Prostate gland (tissue), 2 donors: ENCODE measurements at regions not wholly inside any gene's neighbourhood (a gene's known extent, or its start where the extent isn't known, plus 50 kb on each side); places are given as distances from the start of the nearest gene placed in this dataset.

ENCODE experiments used
- DNase-seq: peaks from one replicate; pipeline ENCODE4 v3.0.0-alpha.2; 2019; ENCODE audit warnings: low spot score
- H3K27ac ChIP-seq, 2 donors: fragments of 200-600 bp; sonication (generic); 2 replicates each; pipeline ENCODE4 v1.5.1; 2017 to 2019
- H3K27me3 ChIP-seq: fragments of 200-600 bp; sonication (generic); replicated peaks from 2 replicates; pipeline ENCODE4 v1.5.1; 2019; ENCODE audit not compliant: insufficient read depth
- H3K36me3 ChIP-seq, 2 donors: fragments of 200-600 bp; sonication (generic); 1 replicate in 1 of 2; 2 replicates in 1 of 2; pipeline versions ENCODE4 v1.5.1 to v1.8.1; 2017 to 2019
- H3K4me1 ChIP-seq: fragments of 200-600 bp; sonication (generic); replicated peaks from 2 replicates; pipeline ENCODE4 v1.5.1; 2019
- H3K4me3 ChIP-seq, 2 donors: fragments of 200-600 bp; sonication (generic); 2 replicates each; pipeline ENCODE4 v1.5.1; 2017 to 2019
- H3K9me3 ChIP-seq: fragments of 200-600 bp; sonication (generic); 2 replicates; pipeline ENCODE4 v1.5.1; 2017
- POLR2A ChIP-seq: fragments of 450-650 bp; IDR thresholded peaks from one replicate; pipeline ENCODE4 v1.6.1; 2016; ENCODE audit warnings: antibody characterized with exemption, mild to moderate bottlenecking
- POLR2AphosphoS5 ChIP-seq: sonication (generic); formaldehyde crosslinking; IDR thresholded peaks from one replicate; pipeline ENCODE4 v1.6.1; 2017; ENCODE audit warnings: antibody characterized with exemption
- WGBS: methylation state at CpG from one replicate; pipeline ENCODE4 v1.1.5; 2018; 5-methylcytosine and 5-hydroxymethylcytosine counted together
- intact Hi-C: fragments of 100-400 bp; cut with DNase I; formaldehyde crosslinking; loops from one replicate; pipeline ENCODE4 v1.14.2; 2022
- TF ChIP-seq, protein P1 (sequence below), 4 experiments: fragments of 200-600 bp in 2 of 4; fragments of 450-650 bp in 2 of 4; sonication (generic) in 2 of 4; IDR thresholded peaks; 1 replicate in 3 of 4; 2 replicates in 1 of 4; pipeline ENCODE4 v1.5.1; 2016 to 2019; ENCODE audit warnings: antibody characterized with exemption in 4 of 4, mild to moderate bottlenecking in 2 of 4, moderate library complexity in 2 of 4

DNA sequence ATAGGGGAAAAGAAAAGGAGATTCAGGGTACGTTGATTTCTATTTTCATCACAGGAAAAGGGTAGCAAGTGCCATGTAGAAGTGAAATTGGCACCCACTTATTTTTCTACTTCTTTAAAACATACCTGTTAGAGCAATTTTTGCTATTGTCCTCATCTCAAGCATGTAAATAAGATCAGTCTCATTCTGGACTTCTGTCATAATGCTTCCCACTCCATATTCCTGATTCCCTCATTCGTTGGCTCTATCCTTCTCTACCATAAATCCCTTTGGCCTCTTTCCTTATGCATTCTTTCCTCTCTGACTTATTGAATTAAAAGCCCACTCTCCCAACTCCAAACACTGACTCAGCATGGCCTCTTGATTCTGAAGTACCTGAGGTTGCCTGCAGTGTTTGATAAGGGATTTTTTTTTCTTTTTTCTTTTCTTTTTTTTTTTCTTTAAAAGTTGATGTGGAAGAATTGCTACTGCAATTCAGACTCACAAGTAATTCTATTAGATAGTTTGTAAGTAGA is 465.7 kb downstream of the SLITRK6 start:
- no peaks in the 10 kb centered on the region for H3K9me3 ChIP-seq
- WGBS: 50% methylated on average over 2 of the region's 2 CpGs
- H3K36me3 ChIP-seq: no peaks in the 10 kb centered on the region
- H3K4me1 ChIP-seq: no peaks in the 10 kb centered on the region
- H3K4me3 ChIP-seq: no peak overlapping the region
- no peaks in the 10 kb centered on the region for H3K27me3 ChIP-seq
- intact Hi-C loops: no loop called here
- H3K27ac ChIP-seq: no peak overlapping the region
- DNase-seq: no peak
- TF ChIP-seq, protein P1, sequence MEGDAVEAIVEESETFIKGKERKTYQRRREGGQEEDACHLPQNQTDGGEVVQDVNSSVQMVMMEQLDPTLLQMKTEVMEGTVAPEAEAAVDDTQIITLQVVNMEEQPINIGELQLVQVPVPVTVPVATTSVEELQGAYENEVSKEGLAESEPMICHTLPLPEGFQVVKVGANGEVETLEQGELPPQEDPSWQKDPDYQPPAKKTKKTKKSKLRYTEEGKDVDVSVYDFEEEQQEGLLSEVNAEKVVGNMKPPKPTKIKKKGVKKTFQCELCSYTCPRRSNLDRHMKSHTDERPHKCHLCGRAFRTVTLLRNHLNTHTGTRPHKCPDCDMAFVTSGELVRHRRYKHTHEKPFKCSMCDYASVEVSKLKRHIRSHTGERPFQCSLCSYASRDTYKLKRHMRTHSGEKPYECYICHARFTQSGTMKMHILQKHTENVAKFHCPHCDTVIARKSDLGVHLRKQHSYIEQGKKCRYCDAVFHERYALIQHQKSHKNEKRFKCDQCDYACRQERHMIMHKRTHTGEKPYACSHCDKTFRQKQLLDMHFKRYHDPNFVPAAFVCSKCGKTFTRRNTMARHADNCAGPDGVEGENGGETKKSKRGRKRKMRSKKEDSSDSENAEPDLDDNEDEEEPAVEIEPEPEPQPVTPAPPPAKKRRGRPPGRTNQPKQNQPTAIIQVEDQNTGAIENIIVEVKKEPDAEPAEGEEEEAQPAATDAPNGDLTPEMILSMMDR (IDR thresholded peaks at IDR 0.05): no peak
- no peak for TF ChIP-seq POLR2A

DNA sequence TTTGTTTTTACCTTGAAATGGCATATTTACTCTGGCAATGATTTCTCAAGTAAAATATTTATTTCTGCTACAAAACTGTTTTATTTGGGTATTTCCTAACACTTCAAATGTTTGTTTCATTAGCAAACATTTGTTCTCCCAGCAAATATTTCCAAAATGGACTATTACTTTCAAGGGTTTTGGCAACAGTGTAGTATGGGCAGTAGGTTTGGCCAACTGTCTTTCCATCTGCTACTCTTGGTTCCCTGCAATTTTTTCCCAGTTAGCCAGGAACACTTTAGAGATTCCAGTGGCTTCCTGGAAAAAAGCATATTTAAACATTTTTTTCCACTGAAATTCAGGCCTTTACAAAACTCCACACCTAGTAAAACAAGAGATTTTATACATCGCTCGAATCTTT is 466.6 kb downstream of the SLITRK6 start:
- DNase-seq: no peak
- Histone ChIP-seq H3K27ac (no peak overlapping the region), H3K4me3 (no peak overlapping the region), H3K4me1 (no peaks in the 10 kb centered on the region), H3K36me3 (no peaks in the 10 kb centered on the region), H3K27me3 (no peaks in the 10 kb centered on the region), H3K9me3 (no peaks in the 10 kb centered on the region)
- no peak for TF ChIP-seq POLR2AphosphoS5
- no peak for TF ChIP-seq POLR2A
- TF ChIP-seq, protein P1 (IDR thresholded peaks at IDR 0.05): no peak
- intact Hi-C loops: no loop called here
- 84% methylated on average over 2 of the region's 2 CpGs for WGBS

DNA sequence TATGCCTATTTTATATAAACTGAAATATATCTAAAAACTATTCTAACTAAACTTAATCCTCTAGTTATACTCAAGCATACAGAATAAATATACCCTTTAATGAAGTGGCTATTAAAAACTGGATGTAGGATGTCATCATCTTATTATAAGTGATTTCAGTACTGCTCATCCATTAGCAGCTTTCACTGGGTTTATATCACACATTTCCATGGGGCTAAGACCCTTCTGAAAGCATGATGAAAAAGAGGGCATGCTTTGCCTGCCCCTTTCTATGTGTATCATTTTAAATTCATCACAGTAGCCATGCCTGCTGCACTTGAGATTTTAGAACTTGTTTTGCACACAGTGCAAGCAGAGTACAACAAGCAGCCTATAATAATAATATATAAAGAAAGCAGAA is 477.5 kb downstream of the SLITRK6 start:
- H3K4me3 ChIP-seq: no peak overlapping the region
- no peak for DNase-seq
- no peaks in the 10 kb centered on the region for H3K9me3 ChIP-seq
- no peak overlapping the region for H3K27ac ChIP-seq
- TF ChIP-seq POLR2AphosphoS5 (no peak), POLR2A (no peak)
- TF ChIP-seq, protein P1 (IDR thresholded peaks at IDR 0.05): no peak
- H3K27me3 ChIP-seq: no peaks in the 10 kb centered on the region
- H3K36me3 ChIP-seq: no peaks in the 10 kb centered on the region
- intact Hi-C loops: no loop called here
- H3K4me1 ChIP-seq: no peaks in the 10 kb centered on the region

DNA sequence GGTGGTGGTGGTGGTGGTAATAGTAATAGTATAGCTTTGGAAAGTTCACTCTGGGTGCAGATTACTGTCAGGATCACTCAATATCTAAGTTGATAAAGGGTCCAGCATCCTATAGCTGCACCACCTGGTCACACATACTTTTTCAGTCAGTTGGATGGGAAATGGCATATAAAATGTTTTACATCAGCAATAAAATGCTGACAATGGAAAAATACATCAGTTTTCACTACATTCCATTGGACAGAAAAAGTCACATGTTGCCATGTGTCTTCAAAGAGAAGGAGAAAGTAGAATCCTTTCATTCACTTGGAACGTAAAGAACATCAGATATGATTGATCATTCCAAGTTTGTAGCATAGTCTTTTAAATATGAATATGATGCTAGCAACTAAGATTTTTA is 481.4 kb downstream of the SLITRK6 start:
- no peaks in the 10 kb centered on the region for H3K9me3 ChIP-seq

DNA sequence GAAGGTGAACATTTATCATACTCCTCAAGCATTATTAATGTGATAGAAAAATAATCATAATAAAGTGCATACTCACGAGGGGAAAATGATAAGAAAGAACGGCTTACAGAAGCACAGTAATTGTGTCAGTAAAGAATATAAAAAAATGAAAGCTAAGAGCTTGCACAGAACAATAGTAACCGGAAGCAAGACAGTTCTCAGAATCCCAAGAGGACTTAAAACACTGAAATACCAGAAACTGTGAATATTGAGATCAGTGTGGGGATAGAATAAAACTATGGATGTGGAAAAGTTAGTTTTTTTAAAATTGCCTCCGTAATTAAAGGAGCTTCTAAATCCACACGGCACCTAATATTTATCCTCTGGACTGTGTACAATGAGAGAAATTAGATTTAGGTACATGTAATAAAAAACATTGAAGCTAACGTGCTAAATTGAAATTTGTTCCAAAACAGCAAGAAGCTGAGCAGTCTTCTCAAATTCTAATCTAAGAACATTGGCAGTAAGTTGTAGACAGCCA is 482.7 kb downstream of the SLITRK6 start:
- TF ChIP-seq, protein P1 (IDR thresholded peaks at IDR 0.05): no peak
- TF ChIP-seq POLR2A (no peak), POLR2AphosphoS5 (no peak)
- Histone ChIP-seq H3K36me3 (no peaks in the 10 kb centered on the region), H3K27me3 (no peaks in the 10 kb centered on the region), H3K9me3 (no peaks in the 10 kb centered on the region), H3K27ac (no peak overlapping the region), H3K4me3 (no peak overlapping the region), H3K4me1 (no peaks in the 10 kb centered on the region)
- intact Hi-C loops: no loop called here
- 31% methylated on average over 6 of the region's 6 CpGs for WGBS
- DNase-seq: no peak

More for the DNA sequence above, 481.4 kb downstream of the SLITRK6 start:
- TF ChIP-seq POLR2A: no peak
- no peak for TF ChIP-seq POLR2AphosphoS5
- TF ChIP-seq, protein P1 (IDR thresholded peaks at IDR 0.05): no peak
- Histone ChIP-seq H3K36me3 (no peaks in the 10 kb centered on the region), H3K27ac (no peak overlapping the region), H3K4me3 (no peak overlapping the region), H3K27me3 (no peaks in the 10 kb centered on the region), H3K4me1 (no peaks in the 10 kb centered on the region)
- 90% methylated on average over 1 of the region's 1 CpG for WGBS
- no peak for DNase-seq
- intact Hi-C loops: no loop called here
